IMR-90 (cell line): ENCODE measurements at regions not wholly inside any gene's neighbourhood (a gene's known extent, or its start where the extent isn't known, plus 50 kb on each side); places are given as distances from the start of the nearest gene placed in this dataset.

ENCODE experiments used
- ATAC-seq: fragments of 200-7000 bp; cut with Tn5 transposase; 2 replicates; pipeline ENCODE4 v1.9.1; 2020; ENCODE audit warnings: low read depth, mild to moderate bottlenecking, moderate library complexity
- BruUV-seq: library from RNA; stranded (reverse); fragments of 400-500 nt; replicated peaks from 2 replicates; lab custom pipeline; 2021; lab: Mats Ljungman, UMichigan
- CTCF ChIA-PET: fragments of 300-600 bp; formaldehyde crosslinking; extraction: SDS; loops from one replicate; lab custom pipeline; 2021; ENCODE audit warnings: antibody characterized with exemption; lab: Yijun Ruan, JAX
- POLR2A ChIA-PET: fragments of 300-600 bp; sonication (Branson Sonifier 250); formaldehyde crosslinking; loops from one replicate; lab custom pipeline; 2022; ENCODE audit warnings: antibody characterized with exemption; ENCODE audit not compliant: unreplicated experiment; lab: Charles Lee
- DNase-seq: peaks from one replicate; pipeline ENCODE4 v3.0.0; 2013
- H2AFZ ChIP-seq: replicated peaks from 2 replicates; pipeline ENCODE3; 2013; ENCODE audit warnings: low read length, mild to moderate bottlenecking; ENCODE audit not compliant: poor library complexity
- H2AK5ac ChIP-seq: 2 replicates; pipeline ENCODE4 v1.6.1; 2013; ENCODE audit warnings: low read depth, low read length, inconsistent platforms
- H2AK9ac ChIP-seq: replicated peaks from 2 replicates; pipeline ENCODE3; 2013; ENCODE audit warnings: mild to moderate bottlenecking, low read depth, low read length, moderate library complexity; ENCODE audit not compliant: poor library complexity
- H2BK120ac ChIP-seq: 2 replicates; pipeline ENCODE4 v1.6.1; 2013; ENCODE audit warnings: low read depth, low read length, inconsistent platforms
- H2BK15ac ChIP-seq: 3 replicates; pipeline ENCODE4 v1.6.1; 2013; ENCODE audit warnings: low read depth, low read length, inconsistent platforms
- H2BK20ac ChIP-seq: 2 replicates; pipeline ENCODE4 v1.6.1; 2013; ENCODE audit warnings: low read depth, mild to moderate bottlenecking, inconsistent platforms, low read length, moderate library complexity
- H2BK5ac ChIP-seq: 2 replicates; pipeline ENCODE4 v1.6.1; 2013; ENCODE audit warnings: mild to moderate bottlenecking, low read depth, low read length, inconsistent platforms; ENCODE audit not compliant: poor library complexity, severe bottlenecking
- H3K14ac ChIP-seq: replicated peaks from 2 replicates; pipeline ENCODE4 v1.6.1; 2013; ENCODE audit warnings: low read depth, low read length, inconsistent platforms
- H3K18ac ChIP-seq: 2 replicates; pipeline ENCODE4 v1.6.1; 2013; ENCODE audit warnings: low read depth, low read length, control low read depth
- H3K23ac ChIP-seq: 2 replicates; pipeline ENCODE4 v1.6.1; 2013; ENCODE audit warnings: low read depth, low read length, inconsistent platforms
- H3K27ac ChIP-seq: 2 replicates; pipeline ENCODE4 v1.5.1; 2013; ENCODE audit warnings: mild to moderate bottlenecking, control low read depth, low read length; ENCODE audit not compliant: insufficient read depth
- H3K27me3 ChIP-seq: 2 replicates; pipeline ENCODE4 v1.6.1; 2013; ENCODE audit warnings: low read length; ENCODE audit not compliant: control insufficient read depth, insufficient read depth
- H3K36me3 ChIP-seq: 2 replicates; pipeline ENCODE4 v1.6.1; 2013; ENCODE audit warnings: low read length, mixed read lengths; ENCODE audit not compliant: control insufficient read depth, insufficient read depth
- H3K4ac ChIP-seq: 2 replicates; pipeline ENCODE4 v1.6.1; 2013; ENCODE audit warnings: low read depth, low read length, inconsistent platforms
- H3K4me1 ChIP-seq: 2 replicates; pipeline ENCODE4 v1.6.1; 2013; ENCODE audit warnings: low read length, mixed read lengths; ENCODE audit not compliant: control insufficient read depth, insufficient read depth
- H3K4me2 ChIP-seq: 2 replicates; pipeline ENCODE4 v1.6.1; 2013; ENCODE audit warnings: low read depth, mild to moderate bottlenecking, control low read depth, low read length, moderate library complexity
- H3K4me3 ChIP-seq: 2 replicates; pipeline ENCODE4 v1.5.1; 2013; ENCODE audit warnings: low read depth, mild to moderate bottlenecking, control low read depth, low read length, moderate library complexity; ENCODE audit not compliant: insufficient read depth
- H3K56ac ChIP-seq: 2 replicates; pipeline ENCODE4 v1.6.1; 2013; ENCODE audit warnings: low read length, inconsistent platforms; ENCODE audit not compliant: insufficient read depth; ENCODE audit errors: extremely low read depth
- H3K79me1 ChIP-seq, 2 experiments: 2 replicates each; pipeline ENCODE4 v1.6.1; 2013; ENCODE audit warnings: low read length in 2 of 2, inconsistent platforms in 1 of 2, low read depth in 1 of 2
- H3K9ac ChIP-seq: 2 replicates; pipeline ENCODE4 v1.6.1; 2013; ENCODE audit warnings: low read depth, low read length, control low read depth
- H3K9me1 ChIP-seq: 2 replicates; pipeline ENCODE4 v1.6.1; 2013; ENCODE audit warnings: low read length, inconsistent platforms; ENCODE audit not compliant: insufficient read depth
- H3K9me3 ChIP-seq: 2 replicates; pipeline ENCODE4 v1.6.1; 2013; ENCODE audit warnings: low read length; ENCODE audit not compliant: control insufficient read depth, insufficient read depth
- H4K20me1 ChIP-seq: 2 replicates; pipeline ENCODE4 v1.6.1; 2013; ENCODE audit warnings: low read length, inconsistent platforms; ENCODE audit not compliant: insufficient read depth
- H4K5ac ChIP-seq: 2 replicates; pipeline ENCODE4 v1.6.1; 2013; ENCODE audit warnings: mild to moderate bottlenecking, low read depth, low read length, control low read depth
- H4K8ac ChIP-seq, 2 experiments: 2 replicates each; pipeline ENCODE4 v1.6.1; 2013; ENCODE audit warnings: low read depth in 2 of 2, low read length in 2 of 2, control low read depth in 1 of 2, inconsistent platforms in 1 of 2
- H4K91ac ChIP-seq: 2 replicates; pipeline ENCODE4 v1.6.1; 2013; ENCODE audit warnings: low read depth, low read length, inconsistent platforms; ENCODE audit not compliant: insufficient read depth
- MAFK ChIP-seq: IDR thresholded peaks from 2 replicates; pipeline ENCODE4 v1.6.1; 2012; ENCODE audit warnings: low read depth, low read length, improper control_type of control experiment
- POLR2A ChIP-seq: IDR thresholded peaks from 2 replicates; pipeline ENCODE4 v1.6.1; 2012; ENCODE audit warnings: mild to moderate bottlenecking, low read depth, low read length
- WGBS, 2 experiments: methylation state at CpG; one replicate each; pipeline versions ENCODE4 v1.1.5 to v1.1.7; 2013; ENCODE audit warnings: missing lambda C conversion rate in 2 of 2; ENCODE audit not compliant: insufficient read length in 1 of 2; ENCODE audit errors: extremely low coverage in 2 of 2; 5-methylcytosine and 5-hydroxymethylcytosine counted together
- dilution Hi-C: fragments of 300-500 bp; cut with HindIII; formaldehyde crosslinking; loops from one replicate; pipeline ENCODE4 v1.14.3; 2018; ENCODE audit warnings: low sequenced_read_pairs; ENCODE audit not compliant: unreplicated experiment
- in situ Hi-C: fragments of 300-500 bp; cut with MboI; formaldehyde crosslinking; loops from 3 replicates; pipeline ENCODE4 v1.14.3; 2019; ENCODE audit warnings: low sequenced_read_pairs, inconsistent platforms, mixed read lengths
- intact Hi-C: fragments of 100-400 bp; cut with micrococcal nuclease; formaldehyde crosslinking; loops from 2 replicates; pipeline ENCODE4 v1.10.0; 2022
- TF ChIP-seq, protein P1 (sequence below): conservative IDR thresholded peaks from 2 replicates; pipeline ENCODE4 v1.5.1; 2012; ENCODE audit warnings: mild to moderate bottlenecking, low read depth, low read length, improper control_type of control experiment
- TF ChIP-seq, protein P2 (sequence below): fragments of 150-350 bp; IDR thresholded peaks from 2 replicates; pipeline ENCODE4 v1.6.1; 2016; ENCODE audit warnings: low read depth, mild to moderate bottlenecking, low read length, moderate library complexity, borderline replicate concordance

DNA sequence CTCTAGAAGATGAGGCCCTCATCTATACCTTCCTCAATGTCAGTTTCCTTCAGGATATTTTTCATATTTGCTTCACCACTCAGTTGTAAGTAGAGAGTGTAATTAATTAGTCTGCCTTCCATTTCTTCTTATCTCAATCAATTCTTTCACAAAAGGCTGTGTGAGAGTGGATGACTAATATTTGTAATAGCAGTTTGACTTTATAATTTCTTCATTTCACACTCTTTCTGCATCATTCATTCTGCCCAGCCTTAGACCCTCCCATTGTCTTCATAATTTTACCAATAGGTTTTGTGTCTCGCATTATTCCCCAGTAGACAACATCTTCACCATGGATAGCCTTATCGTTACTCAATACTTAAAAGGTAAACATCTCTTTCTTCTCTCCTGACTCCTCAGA, 1239.3 kb upstream of the MAP3K7 start:
- no peak overlapping the region for H3K23ac ChIP-seq
- no peak overlapping the region for H2AK9ac ChIP-seq
- no peak overlapping the region for H3K4me2 ChIP-seq
- POLR2A ChIA-PET: no interaction called here
- H2AFZ ChIP-seq: no peak overlapping the region
- H3K9ac ChIP-seq: no peak overlapping the region
- no peak overlapping the region for H3K18ac ChIP-seq
- H3K14ac ChIP-seq: no peak overlapping the region
- DNase-seq (no peak), ATAC-seq (no peak)
- no peaks in the 10 kb centered on the region for H3K79me1 ChIP-seq
- no peaks in the 10 kb centered on the region for H3K27me3 ChIP-seq
- no peak overlapping the region for H2BK5ac ChIP-seq
- CTCF ChIA-PET: interaction anchor here (0.6 to 0.7 kb wide), 2 partner anchors 16 to 221 kb away, joined by 3 to 4 read pairs; no protein-coding TSS in a partner anchor
- no peak overlapping the region for H4K5ac ChIP-seq
- no TSS peak for BruUV-seq
- no peak overlapping the region for H3K56ac ChIP-seq
- TF ChIP-seq POLR2A: no peak
- TF ChIP-seq, protein P1, sequence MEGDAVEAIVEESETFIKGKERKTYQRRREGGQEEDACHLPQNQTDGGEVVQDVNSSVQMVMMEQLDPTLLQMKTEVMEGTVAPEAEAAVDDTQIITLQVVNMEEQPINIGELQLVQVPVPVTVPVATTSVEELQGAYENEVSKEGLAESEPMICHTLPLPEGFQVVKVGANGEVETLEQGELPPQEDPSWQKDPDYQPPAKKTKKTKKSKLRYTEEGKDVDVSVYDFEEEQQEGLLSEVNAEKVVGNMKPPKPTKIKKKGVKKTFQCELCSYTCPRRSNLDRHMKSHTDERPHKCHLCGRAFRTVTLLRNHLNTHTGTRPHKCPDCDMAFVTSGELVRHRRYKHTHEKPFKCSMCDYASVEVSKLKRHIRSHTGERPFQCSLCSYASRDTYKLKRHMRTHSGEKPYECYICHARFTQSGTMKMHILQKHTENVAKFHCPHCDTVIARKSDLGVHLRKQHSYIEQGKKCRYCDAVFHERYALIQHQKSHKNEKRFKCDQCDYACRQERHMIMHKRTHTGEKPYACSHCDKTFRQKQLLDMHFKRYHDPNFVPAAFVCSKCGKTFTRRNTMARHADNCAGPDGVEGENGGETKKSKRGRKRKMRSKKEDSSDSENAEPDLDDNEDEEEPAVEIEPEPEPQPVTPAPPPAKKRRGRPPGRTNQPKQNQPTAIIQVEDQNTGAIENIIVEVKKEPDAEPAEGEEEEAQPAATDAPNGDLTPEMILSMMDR: no peak
- no peak for TF ChIP-seq MAFK
- TF ChIP-seq, protein P2, sequence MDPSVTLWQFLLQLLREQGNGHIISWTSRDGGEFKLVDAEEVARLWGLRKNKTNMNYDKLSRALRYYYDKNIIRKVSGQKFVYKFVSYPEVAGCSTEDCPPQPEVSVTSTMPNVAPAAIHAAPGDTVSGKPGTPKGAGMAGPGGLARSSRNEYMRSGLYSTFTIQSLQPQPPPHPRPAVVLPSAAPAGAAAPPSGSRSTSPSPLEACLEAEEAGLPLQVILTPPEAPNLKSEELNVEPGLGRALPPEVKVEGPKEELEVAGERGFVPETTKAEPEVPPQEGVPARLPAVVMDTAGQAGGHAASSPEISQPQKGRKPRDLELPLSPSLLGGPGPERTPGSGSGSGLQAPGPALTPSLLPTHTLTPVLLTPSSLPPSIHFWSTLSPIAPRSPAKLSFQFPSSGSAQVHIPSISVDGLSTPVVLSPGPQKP: no peak
- H3K4ac ChIP-seq: no peak overlapping the region
- no peaks in the 10 kb centered on the region for H3K9me1 ChIP-seq
- H4K91ac ChIP-seq: no peak overlapping the region
- no peak overlapping the region for H4K8ac ChIP-seq
- H3K4me1 ChIP-seq: no peaks in the 10 kb centered on the region
- H2BK20ac ChIP-seq: no peak overlapping the region
- 80% methylated on average over 2 of the region's 2 CpGs; no CpG with 5 or more reads in 1 of the 2 experiments for WGBS, 2 experiments
- no peak overlapping the region for H3K27ac ChIP-seq
- no peaks in the 10 kb centered on the region for H3K9me3 ChIP-seq
- H2BK120ac ChIP-seq: no peak overlapping the region
- H3K36me3 ChIP-seq: no peaks in the 10 kb centered on the region
- H2BK15ac ChIP-seq: no peak overlapping the region
- intact Hi-C loops (no loop called here), dilution Hi-C loops (no loop called here), in situ Hi-C loops (no loop called here)
- no peaks in the 10 kb centered on the region for H4K20me1 ChIP-seq
- H3K4me3 ChIP-seq: no peak overlapping the region
- H2AK5ac ChIP-seq: no peak overlapping the region
